ENCODE measurements at regions not wholly inside any gene's neighbourhood (a gene's known extent, or its start where the extent isn't known, plus 50 kb on each side); places are given as distances from the start of the nearest gene placed in this dataset.

GRCh38 chr11:91857179-91857578 is 367.4 kb upstream of the FAT3 start:
- no peaks in the 10 kb centered on the region for H3K36me3 ChIP-seq (ENCODE audit: control insufficient read depth in 2 of 2, extremely low read depth in 1 of 2, insufficient read depth in 1 of 2, low read length in 1 of 2)
- no peak for ATAC-seq (replicated peaks in 1 of 4)
- WGBS (ENCODE audit: insufficient coverage) = no CpG with 5 or more reads among the region's 1 CpG

DNA sequence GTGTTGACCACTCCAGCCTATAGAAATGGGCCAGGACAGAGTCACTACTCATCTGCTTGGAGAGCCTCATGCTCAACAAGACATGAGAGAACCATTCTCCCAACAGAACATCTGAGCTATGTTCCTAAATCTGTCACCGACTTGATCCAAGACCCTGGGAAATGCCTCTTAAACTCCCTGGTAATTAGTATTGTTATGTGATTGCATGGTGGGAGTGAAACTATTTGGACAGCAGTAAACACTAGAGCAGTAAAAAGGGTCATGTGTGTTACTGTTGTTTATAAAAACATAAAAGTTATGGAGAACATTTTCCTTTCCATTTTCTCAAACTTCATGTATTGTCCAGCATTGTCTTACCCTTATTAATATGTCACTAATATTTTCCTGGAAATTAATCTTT is 369.8 kb upstream of the FAT3 start:
- Mint-ChIP-seq H3K9me3 (peaks cover 0 to 4% (median 3%) of the 10 kb centered on the region in 3 donors), H3K4me3 (no peak overlapping the region), H3K27me3 (no peaks in the 10 kb centered on the region), H3K27ac (no peak overlapping the region), H3K36me3 (no peaks in the 10 kb centered on the region), H3K4me1 (no peaks in the 10 kb centered on the region)
- Histone ChIP-seq H3K36me3 (ENCODE audit: control insufficient read depth in 2 of 2, extremely low read depth in 1 of 2, insufficient read depth in 1 of 2, low read length in 1 of 2) (no peaks in the 10 kb centered on the region), H3K9me3 (no peaks in the 10 kb centered on the region), H3K27ac (ENCODE audit: low read length) (no peak overlapping the region), H3K4me3 (ENCODE audit: control insufficient read depth in 1 of 2, extremely low read depth in 1 of 2, low read length in 1 of 2) (no peak overlapping the region), H3K27me3 (replicated peaks in 1 of 2; ENCODE audit: control insufficient read depth in 2 of 2, extremely low read depth in 1 of 2, insufficient read depth in 2 of 2, low read length in 1 of 2) (no peaks in the 10 kb centered on the region), H3K4me1 (ENCODE audit: control insufficient read depth in 1 of 2, extremely low read depth in 1 of 2, insufficient read depth in 2 of 2, low read length in 2 of 2) (no peaks in the 10 kb centered on the region)
- no peak for DNase-seq
- no CpG with 5 or more reads among the region's 1 CpG for WGBS (ENCODE audit: insufficient coverage)
- ChIA-PET POLR2A (no interaction called here), CTCF (interaction anchor here in 1 of 2 donors (0.6 kb wide), 1 partner anchor 52 kb away, joined by 3 read pairs; no protein-coding TSS in a partner anchor)
- no peak for ATAC-seq (replicated peaks in 1 of 4)

More at GRCh38 chr11:91857179-91857578, 367.4 kb upstream of the FAT3 start:
- Histone ChIP-seq H3K27ac (ENCODE audit: low read length) (no peak overlapping the region), H3K4me3 (ENCODE audit: control insufficient read depth in 1 of 2, extremely low read depth in 1 of 2, low read length in 1 of 2) (no peak overlapping the region), H3K4me1 (ENCODE audit: control insufficient read depth in 1 of 2, extremely low read depth in 1 of 2, insufficient read depth in 2 of 2, low read length in 2 of 2) (no peaks in the 10 kb centered on the region), H3K27me3 (replicated peaks in 1 of 2; ENCODE audit: control insufficient read depth in 2 of 2, extremely low read depth in 1 of 2, insufficient read depth in 2 of 2, low read length in 1 of 2) (no peaks in the 10 kb centered on the region), H3K9me3 (no peaks in the 10 kb centered on the region)
- H3K36me3 Mint-ChIP-seq = no peaks in the 10 kb centered on the region
- H3K4me3 Mint-ChIP-seq = no peak overlapping the region
- H3K27ac Mint-ChIP-seq = no peak overlapping the region
- no peaks in the 10 kb centered on the region for H3K4me1 Mint-ChIP-seq
- DNase-seq = no peak
- no peaks in the 10 kb centered on the region for H3K27me3 Mint-ChIP-seq
- ChIA-PET POLR2A (no interaction called here), CTCF (no interaction called here)
- peaks cover 0 to 4% (median 0%) of the 10 kb centered on the region in 3 donors for H3K9me3 Mint-ChIP-seq

DNA sequence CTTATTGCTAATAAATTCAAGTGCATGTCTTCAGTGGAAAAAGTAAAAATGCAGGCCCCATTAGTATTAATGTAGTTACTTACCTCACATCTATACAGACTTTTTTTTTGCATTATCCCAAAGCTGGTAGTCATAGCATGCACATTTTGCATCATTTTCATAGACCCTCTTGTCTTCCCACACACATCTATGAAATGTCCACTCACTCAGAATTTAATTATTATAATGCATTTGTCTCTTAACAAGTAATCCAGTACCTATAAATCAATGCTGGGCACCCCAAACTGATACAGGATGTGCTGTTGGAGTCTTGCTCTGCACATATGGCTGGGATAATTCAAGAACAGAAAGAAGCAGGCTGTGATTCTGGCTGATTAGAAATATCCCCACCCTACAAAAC is 370.4 kb upstream of the FAT3 start:
- ChIA-PET CTCF (no interaction called here), POLR2A (no interaction called here)
- Mint-ChIP-seq H3K36me3 (no peaks in the 10 kb centered on the region), H3K27me3 (no peaks in the 10 kb centered on the region), H3K4me1 (no peaks in the 10 kb centered on the region), H3K9me3 (peaks cover 0 to 9% (median 4%) of the 10 kb centered on the region in 3 donors), H3K27ac (no peak overlapping the region), H3K4me3 (no peak overlapping the region)
- H3K4me3 ChIP-seq (ENCODE audit: control insufficient read depth in 1 of 2, extremely low read depth in 1 of 2, low read length in 1 of 2) = no peak overlapping the region
- H3K9me3 ChIP-seq = no peaks in the 10 kb centered on the region
- no peaks in the 10 kb centered on the region for H3K27me3 ChIP-seq (replicated peaks in 1 of 2; ENCODE audit: control insufficient read depth in 2 of 2, extremely low read depth in 1 of 2, insufficient read depth in 2 of 2, low read length in 1 of 2)
- no peak overlapping the region for H3K27ac ChIP-seq (ENCODE audit: low read length)
- no peak for DNase-seq
- no peaks in the 10 kb centered on the region for H3K4me1 ChIP-seq (ENCODE audit: control insufficient read depth in 1 of 2, extremely low read depth in 1 of 2, insufficient read depth in 2 of 2, low read length in 2 of 2)
- no peaks in the 10 kb centered on the region for H3K36me3 ChIP-seq (ENCODE audit: control insufficient read depth in 2 of 2, extremely low read depth in 1 of 2, insufficient read depth in 1 of 2, low read length in 1 of 2)
- ATAC-seq (replicated peaks in 1 of 4) = no peak

DNA sequence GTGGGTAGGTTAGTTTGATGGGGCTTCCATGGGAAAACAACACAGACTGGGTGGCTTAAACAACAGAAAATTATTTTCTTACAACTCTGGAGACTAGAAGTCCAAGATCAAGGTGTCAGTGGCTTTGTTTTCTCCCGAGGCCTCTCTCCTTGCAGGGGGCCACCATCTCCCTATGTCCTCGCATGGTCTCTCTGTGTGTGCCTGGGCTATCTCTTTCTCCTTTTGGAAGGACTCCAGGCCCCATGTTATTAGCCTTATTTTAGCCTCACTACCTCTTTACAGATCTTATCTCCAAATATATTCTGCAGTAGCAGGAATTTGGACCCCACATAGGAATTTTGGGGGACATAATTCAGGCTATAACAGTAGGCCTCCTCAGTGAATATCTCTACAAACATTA is 372.7 kb upstream of the FAT3 start:
- 79% methylated on average over 2 of the region's 2 CpGs for WGBS (ENCODE audit: insufficient coverage)
- H3K27me3 Mint-ChIP-seq = no peaks in the 10 kb centered on the region
- ChIA-PET CTCF (no interaction called here), POLR2A (no interaction called here)
- no peak overlapping the region for H3K27ac ChIP-seq (ENCODE audit: low read length)
- no peak overlapping the region for H3K4me3 Mint-ChIP-seq
- no peaks in the 10 kb centered on the region for H3K27me3 ChIP-seq (replicated peaks in 1 of 2; ENCODE audit: control insufficient read depth in 2 of 2, extremely low read depth in 1 of 2, insufficient read depth in 2 of 2, low read length in 1 of 2)
- no peaks in the 10 kb centered on the region for H3K4me1 Mint-ChIP-seq
- ATAC-seq (replicated peaks in 1 of 4) (no peak), DNase-seq (no peak)
- H3K9me3 Mint-ChIP-seq = peaks cover 5 to 13% (median 9%) of the 10 kb centered on the region in 3 donors
- no peaks in the 10 kb centered on the region for H3K36me3 Mint-ChIP-seq
- no peaks in the 10 kb centered on the region for H3K4me1 ChIP-seq (ENCODE audit: control insufficient read depth in 1 of 2, extremely low read depth in 1 of 2, insufficient read depth in 2 of 2, low read length in 2 of 2)
- no peak overlapping the region for H3K27ac Mint-ChIP-seq
- H3K9me3 ChIP-seq = no peaks in the 10 kb centered on the region
- H3K36me3 ChIP-seq (ENCODE audit: control insufficient read depth in 2 of 2, extremely low read depth in 1 of 2, insufficient read depth in 1 of 2, low read length in 1 of 2) = no peaks in the 10 kb centered on the region
- no peak overlapping the region for H3K4me3 ChIP-seq (ENCODE audit: control insufficient read depth in 1 of 2, extremely low read depth in 1 of 2, low read length in 1 of 2)

GRCh38 chr11:91850533-91851275 is 373.9 kb upstream of the FAT3 start:
- POLR2A ChIA-PET = no interaction called here
- no peak overlapping the region for H3K27ac ChIP-seq (ENCODE audit: low read length)

DNA sequence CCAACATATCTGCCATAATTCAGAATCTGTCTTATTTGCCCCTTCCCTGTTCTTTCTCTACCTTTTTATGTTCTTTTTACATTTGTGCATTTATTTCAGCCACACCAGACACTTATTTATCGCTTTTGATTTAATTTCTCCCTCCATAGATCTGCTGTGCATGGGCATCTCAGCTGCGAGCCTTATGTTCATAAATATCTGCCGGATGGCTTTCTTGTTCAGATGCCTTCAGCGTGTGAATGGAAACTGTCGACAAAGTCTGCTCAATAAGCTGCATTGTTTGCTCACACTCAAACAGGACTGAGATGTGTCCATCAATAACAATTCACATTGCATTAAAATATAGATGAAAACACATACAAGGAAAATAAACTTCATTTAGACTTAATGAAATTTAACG is 374.6 kb upstream of the FAT3 start:
- Histone ChIP-seq H3K27ac (ENCODE audit: low read length) (no peak overlapping the region), H3K4me1 (ENCODE audit: control insufficient read depth in 1 of 2, extremely low read depth in 1 of 2, insufficient read depth in 2 of 2, low read length in 2 of 2) (no peaks in the 10 kb centered on the region), H3K9me3 (no peaks in the 10 kb centered on the region), H3K27me3 (replicated peaks in 1 of 2; ENCODE audit: control insufficient read depth in 2 of 2, extremely low read depth in 1 of 2, insufficient read depth in 2 of 2, low read length in 1 of 2) (no peaks in the 10 kb centered on the region), H3K4me3 (ENCODE audit: control insufficient read depth in 1 of 2, extremely low read depth in 1 of 2, low read length in 1 of 2) (no peak overlapping the region), H3K36me3 (ENCODE audit: control insufficient read depth in 2 of 2, extremely low read depth in 1 of 2, insufficient read depth in 1 of 2, low read length in 1 of 2) (no peaks in the 10 kb centered on the region)
- H3K4me1 Mint-ChIP-seq = no peaks in the 10 kb centered on the region
- ChIA-PET POLR2A (no interaction called here), CTCF (no interaction called here)
- H3K4me3 Mint-ChIP-seq = no peak overlapping the region
- no peaks in the 10 kb centered on the region for H3K36me3 Mint-ChIP-seq
- ATAC-seq (replicated peaks in 1 of 4) (no peak), DNase-seq (no peak)
- WGBS (ENCODE audit: insufficient coverage) = 89% methylated on average over 2 of the region's 6 CpGs
- peaks cover 9 to 13% (median 9%) of the 10 kb centered on the region in 3 donors for H3K9me3 Mint-ChIP-seq
- no peak overlapping the region for H3K27ac Mint-ChIP-seq
- H3K27me3 Mint-ChIP-seq = no peaks in the 10 kb centered on the region

More at GRCh38 chr11:91850533-91851275, 373.9 kb upstream of the FAT3 start:
- H3K36me3 Mint-ChIP-seq = no peaks in the 10 kb centered on the region
- no peak overlapping the region for H3K4me3 ChIP-seq (ENCODE audit: control insufficient read depth in 1 of 2, extremely low read depth in 1 of 2, low read length in 1 of 2)
- 80% methylated on average over 3 of the region's 7 CpGs for WGBS (ENCODE audit: insufficient coverage)
- no peaks in the 10 kb centered on the region for H3K4me1 Mint-ChIP-seq
- no peak overlapping the region for H3K4me3 Mint-ChIP-seq
- DNase-seq (no peak), ATAC-seq (replicated peaks in 1 of 4) (no peak)
- no peaks in the 10 kb centered on the region for H3K36me3 ChIP-seq (ENCODE audit: control insufficient read depth in 2 of 2, extremely low read depth in 1 of 2, insufficient read depth in 1 of 2, low read length in 1 of 2)
- no peaks in the 10 kb centered on the region for H3K27me3 Mint-ChIP-seq
- no peaks in the 10 kb centered on the region for H3K27me3 ChIP-seq (replicated peaks in 1 of 2; ENCODE audit: control insufficient read depth in 2 of 2, extremely low read depth in 1 of 2, insufficient read depth in 2 of 2, low read length in 1 of 2)
- no peak overlapping the region for H3K27ac Mint-ChIP-seq
- H3K4me1 ChIP-seq (ENCODE audit: control insufficient read depth in 1 of 2, extremely low read depth in 1 of 2, insufficient read depth in 2 of 2, low read length in 2 of 2) = no peaks in the 10 kb centered on the region
- peaks cover 7 to 13% (median 9%) of the 10 kb centered on the region in 3 donors for H3K9me3 Mint-ChIP-seq
- no peaks in the 10 kb centered on the region for H3K9me3 ChIP-seq
- CTCF ChIA-PET = no interaction called here

DNA sequence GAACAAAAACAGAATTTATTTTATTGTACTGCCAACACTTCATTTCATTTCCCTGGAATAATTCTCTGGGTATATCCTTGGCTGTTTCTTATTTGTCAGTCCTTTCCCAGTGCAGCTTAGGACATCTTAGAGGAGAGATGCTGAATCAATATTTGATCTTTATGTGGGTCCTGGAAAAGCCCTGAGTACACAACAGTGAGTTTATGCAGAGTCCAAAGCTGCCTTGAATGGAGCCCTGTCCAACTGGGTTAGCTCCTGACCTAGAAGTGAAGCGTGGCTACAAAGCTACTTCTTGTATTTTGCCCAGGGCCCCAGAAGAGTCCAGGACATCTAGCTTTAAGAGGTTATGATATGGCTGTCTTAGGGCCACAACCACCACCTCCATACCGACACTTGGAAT is 378.0 kb upstream of the FAT3 start:
- WGBS (ENCODE audit: insufficient coverage) = no CpG with 5 or more reads among the region's 2 CpGs
- Histone ChIP-seq H3K4me3 (ENCODE audit: control insufficient read depth in 1 of 2, extremely low read depth in 1 of 2, low read length in 1 of 2) (no peak overlapping the region), H3K4me1 (ENCODE audit: control insufficient read depth in 1 of 2, extremely low read depth in 1 of 2, insufficient read depth in 2 of 2, low read length in 2 of 2) (no peaks in the 10 kb centered on the region), H3K9me3 (no peaks in the 10 kb centered on the region), H3K36me3 (ENCODE audit: control insufficient read depth in 2 of 2, extremely low read depth in 1 of 2, insufficient read depth in 1 of 2, low read length in 1 of 2) (no peaks in the 10 kb centered on the region), H3K27me3 (replicated peaks in 1 of 2; ENCODE audit: control insufficient read depth in 2 of 2, extremely low read depth in 1 of 2, insufficient read depth in 2 of 2, low read length in 1 of 2) (no peaks in the 10 kb centered on the region), H3K27ac (ENCODE audit: low read length) (no peak overlapping the region)
- Mint-ChIP-seq H3K27me3 (no peaks in the 10 kb centered on the region), H3K4me3 (no peak overlapping the region), H3K4me1 (no peaks in the 10 kb centered on the region), H3K9me3 (peaks cover 5 to 16% (median 13%) of the 10 kb centered on the region in 3 donors), H3K27ac (no peak overlapping the region), H3K36me3 (no peaks in the 10 kb centered on the region)
- DNase-seq (no peak), ATAC-seq (replicated peaks in 1 of 4) (no peak)
- ChIA-PET CTCF (no interaction called here), POLR2A (no interaction called here)
